Gastrocnemius medialis (tissue), 4 donors: ENCODE measurements at regions not wholly inside any gene's neighbourhood (a gene's known extent, or its start where the extent isn't known, plus 50 kb on each side); places are given as distances from the start of the nearest gene placed in this dataset.

Experiments
- ATAC-seq, 2 donors: fragments of 150-250 bp; one replicate each; pipeline ENCODE4 v1.9.1; 2016
- DNase-seq, 2 donors: peaks; one replicate each; pipeline ENCODE4 v3.0.0-alpha.2; 2019
- H3K27ac ChIP-seq, 4 donors: fragments of 200-600 bp; sonication (generic); 1 replicate in 1 of 4; 2 replicates in 3 of 4; pipeline ENCODE4 v1.5.1; 2016 to 2018; ENCODE audit warnings: mild to moderate bottlenecking in 2 of 4, moderate library complexity in 1 of 4
- H3K27me3 ChIP-seq, 3 donors: fragments of 200-600 bp; sonication (generic) in 2 of 3; 1 replicate in 1 of 3; 2 replicates in 2 of 3; pipeline versions ENCODE4 v1.5.1 to v1.6.0; 2016 to 2019; ENCODE audit warnings: mild to moderate bottlenecking in 1 of 3, moderate library complexity in 1 of 3
- H3K36me3 ChIP-seq, 2 donors: fragments of 200-600 bp; sonication (generic) in 1 of 2; one replicate each; pipeline ENCODE4 v1.5.1; 2017 to 2018
- H3K4me1 ChIP-seq, 2 donors: fragments of 200-600 bp; sonication (generic) in 1 of 2; one replicate each; pipeline ENCODE4 v1.5.1; 2016 to 2017; ENCODE audit warnings: mild to moderate bottlenecking in 2 of 2
- H3K4me3 ChIP-seq, 4 donors: fragments of 200-600 bp; sonication (generic) in 3 of 4; 1 replicate in 1 of 4; 2 replicates in 3 of 4; pipeline ENCODE4 v1.5.1; 2016 to 2019; ENCODE audit warnings: mild to moderate bottlenecking in 2 of 4
- H3K9me3 ChIP-seq, 3 donors: fragments of 200-600 bp; sonication (generic) in 2 of 3; 1 replicate in 1 of 3; 2 replicates in 2 of 3; pipeline ENCODE4 v1.5.1; 2016 to 2019
- POLR2A ChIP-seq, 2 donors: fragments of 450-650 bp; IDR thresholded peaks; one replicate each; pipeline ENCODE4 v1.6.1; 2017; ENCODE audit warnings: antibody characterized with exemption in 2 of 2, mild to moderate bottlenecking in 2 of 2, moderate library complexity in 2 of 2
- in situ Hi-C, 4 donors: fragments of 200-750 bp; cut with MboI; loops; one replicate each; pipeline versions ENCODE4 v1.15.0 to v1.8.0; 2017; ENCODE audit warnings: low sequenced_read_pairs in 4 of 4
- intact Hi-C: fragments of 100-400 bp; cut with DNase I; formaldehyde crosslinking; loops from one replicate; pipeline ENCODE4 v1.15.1; 2023; ENCODE audit warnings: low total_unique reads
- TF ChIP-seq, protein P1 (sequence below), 5 experiments: fragments of 450-650 bp in 3 of 5; fragments of 200-600 bp in 2 of 5; sonication (generic) in 2 of 5; IDR thresholded peaks in 4 of 5; conservative IDR thresholded peaks in 1 of 5; 1 replicate in 4 of 5; 2 replicates in 1 of 5; pipeline ENCODE4 v1.5.1; 2016 to 2019; ENCODE audit warnings: antibody characterized with exemption in 5 of 5, mild to moderate bottlenecking in 3 of 5, moderate library complexity in 3 of 5

DNA sequence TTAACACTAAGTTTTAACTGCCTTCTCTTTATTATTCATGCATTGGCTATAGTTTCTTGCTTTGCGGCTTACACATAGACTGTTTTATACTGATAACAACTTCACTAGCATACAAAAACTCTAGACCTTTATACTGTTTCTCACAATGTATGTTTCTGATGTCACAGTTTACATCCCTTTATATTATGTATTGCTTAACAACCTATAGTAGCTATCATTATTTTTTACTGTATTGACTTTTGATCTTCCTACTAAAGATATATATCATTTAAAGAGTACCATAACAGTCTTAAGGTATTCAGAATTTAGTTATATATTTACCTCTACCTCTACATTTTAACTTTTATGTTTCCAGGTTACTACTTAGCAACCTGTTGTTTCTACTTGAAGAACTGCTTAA is 543.3 kb upstream of the ARGLU1 start:
- no peaks in the 10 kb centered on the region for H3K27me3 ChIP-seq
- H3K4me1 ChIP-seq: no peaks in the 10 kb centered on the region
- in situ Hi-C loops (no loop called here), intact Hi-C loops (no loop called here)
- DNase-seq (no peak), ATAC-seq (no peak)
- no peaks in the 10 kb centered on the region for H3K36me3 ChIP-seq
- no peak overlapping the region for H3K4me3 ChIP-seq
- no peaks in the 10 kb centered on the region for H3K9me3 ChIP-seq
- TF ChIP-seq POLR2A (IDR thresholded peaks at IDR 0.05): no peak
- TF ChIP-seq, protein P1, sequence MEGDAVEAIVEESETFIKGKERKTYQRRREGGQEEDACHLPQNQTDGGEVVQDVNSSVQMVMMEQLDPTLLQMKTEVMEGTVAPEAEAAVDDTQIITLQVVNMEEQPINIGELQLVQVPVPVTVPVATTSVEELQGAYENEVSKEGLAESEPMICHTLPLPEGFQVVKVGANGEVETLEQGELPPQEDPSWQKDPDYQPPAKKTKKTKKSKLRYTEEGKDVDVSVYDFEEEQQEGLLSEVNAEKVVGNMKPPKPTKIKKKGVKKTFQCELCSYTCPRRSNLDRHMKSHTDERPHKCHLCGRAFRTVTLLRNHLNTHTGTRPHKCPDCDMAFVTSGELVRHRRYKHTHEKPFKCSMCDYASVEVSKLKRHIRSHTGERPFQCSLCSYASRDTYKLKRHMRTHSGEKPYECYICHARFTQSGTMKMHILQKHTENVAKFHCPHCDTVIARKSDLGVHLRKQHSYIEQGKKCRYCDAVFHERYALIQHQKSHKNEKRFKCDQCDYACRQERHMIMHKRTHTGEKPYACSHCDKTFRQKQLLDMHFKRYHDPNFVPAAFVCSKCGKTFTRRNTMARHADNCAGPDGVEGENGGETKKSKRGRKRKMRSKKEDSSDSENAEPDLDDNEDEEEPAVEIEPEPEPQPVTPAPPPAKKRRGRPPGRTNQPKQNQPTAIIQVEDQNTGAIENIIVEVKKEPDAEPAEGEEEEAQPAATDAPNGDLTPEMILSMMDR (IDR thresholded peaks at IDR 0.05 in 4 of 5, conservative IDR thresholded peaks at IDR 0.05 in 1 of 5): no peak
- no peak overlapping the region for H3K27ac ChIP-seq

DNA sequence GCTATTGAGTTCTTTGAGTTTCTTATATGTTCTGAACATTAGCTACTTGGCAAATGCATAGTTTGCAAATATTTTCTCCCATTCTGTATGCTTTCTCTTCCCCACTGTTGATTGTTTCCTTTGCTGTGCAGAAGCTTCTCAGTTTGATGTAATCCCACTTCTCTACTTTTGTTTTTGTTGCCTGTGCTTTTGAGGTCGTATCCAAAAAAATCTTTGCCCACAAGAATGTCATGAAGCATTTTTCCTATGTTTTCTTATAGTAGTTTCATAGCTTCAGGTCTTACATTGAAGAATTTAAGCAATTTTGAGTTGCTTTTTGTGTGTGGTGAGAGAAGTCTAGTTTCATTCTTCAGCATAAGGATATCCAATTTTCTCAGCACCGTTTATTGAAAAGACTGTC is 536.7 kb upstream of the ARGLU1 start:
- ATAC-seq: no peak
- Histone ChIP-seq H3K9me3 (no peaks in the 10 kb centered on the region), H3K27me3 (no peaks in the 10 kb centered on the region), H3K4me3 (no peak overlapping the region), H3K4me1 (no peaks in the 10 kb centered on the region), H3K36me3 (no peaks in the 10 kb centered on the region), H3K27ac (no peak overlapping the region)
- intact Hi-C loops (no loop called here), in situ Hi-C loops (no loop called here)
- TF ChIP-seq POLR2A (IDR thresholded peaks at IDR 0.05): no peak
- TF ChIP-seq, protein P1 (IDR thresholded peaks at IDR 0.05 in 4 of 5, conservative IDR thresholded peaks at IDR 0.05 in 1 of 5): no peak
- no peak for DNase-seq

DNA sequence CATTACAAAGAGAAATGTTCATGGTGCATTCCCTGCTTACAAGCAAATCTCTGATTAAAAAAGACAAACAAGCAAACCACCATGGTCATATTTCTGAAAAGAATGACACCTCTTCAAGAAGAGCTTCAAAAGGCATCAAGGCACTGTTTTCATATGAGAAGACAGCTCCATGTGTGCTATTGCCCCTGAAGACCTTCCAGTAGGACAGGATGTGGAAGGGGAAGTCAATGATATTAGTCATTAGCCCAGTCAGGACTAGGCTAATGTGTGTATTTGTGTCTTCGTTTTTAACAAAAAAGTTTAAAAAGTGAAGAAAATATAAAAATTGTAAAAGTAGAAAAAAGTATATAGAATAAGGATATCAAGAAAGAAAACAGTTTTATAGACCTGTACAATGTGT is 534.7 kb upstream of the ARGLU1 start:
- ATAC-seq (no peak), DNase-seq (no peak)
- intact Hi-C loops: no loop called here
- no peak for TF ChIP-seq POLR2A (IDR thresholded peaks at IDR 0.05)
- H3K9me3 ChIP-seq: no peaks in the 10 kb centered on the region
- H3K4me3 ChIP-seq: no peak overlapping the region
- H3K27me3 ChIP-seq: no peaks in the 10 kb centered on the region
- in situ Hi-C loops: no loop called here
- H3K27ac ChIP-seq: no peak overlapping the region
- no peaks in the 10 kb centered on the region for H3K36me3 ChIP-seq
- H3K4me1 ChIP-seq: no peaks in the 10 kb centered on the region

DNA sequence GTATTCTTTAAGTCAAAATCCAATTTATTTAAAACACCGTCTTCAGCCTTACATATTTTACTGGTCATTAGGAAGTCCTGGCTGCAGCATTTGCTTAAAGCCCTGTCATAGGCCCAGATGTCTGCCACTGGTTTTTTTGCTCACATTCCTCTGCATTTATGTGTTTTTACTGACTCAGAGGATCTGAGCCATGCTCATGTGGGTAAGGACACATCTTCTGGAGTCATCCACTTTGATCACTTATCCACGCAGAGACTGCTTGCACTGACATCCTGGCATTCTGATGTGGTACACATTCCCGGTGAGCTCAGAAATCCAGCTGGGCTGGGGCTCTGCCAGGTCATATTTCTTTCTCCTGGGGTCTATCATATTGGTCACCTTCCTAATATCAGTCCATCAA is 531.7 kb upstream of the ARGLU1 start:
- in situ Hi-C loops: no loop called here
- intact Hi-C loops: no loop called here
- Histone ChIP-seq H3K9me3 (no peaks in the 10 kb centered on the region), H3K4me3 (no peak overlapping the region), H3K27me3 (no peaks in the 10 kb centered on the region), H3K36me3 (no peaks in the 10 kb centered on the region), H3K27ac (no peak overlapping the region), H3K4me1 (no peaks in the 10 kb centered on the region)
- DNase-seq (no peak), ATAC-seq (no peak)
- TF ChIP-seq, protein P1 (IDR thresholded peaks at IDR 0.05 in 4 of 5, conservative IDR thresholded peaks at IDR 0.05 in 1 of 5): no peak
- TF ChIP-seq POLR2A (IDR thresholded peaks at IDR 0.05): no peak

DNA sequence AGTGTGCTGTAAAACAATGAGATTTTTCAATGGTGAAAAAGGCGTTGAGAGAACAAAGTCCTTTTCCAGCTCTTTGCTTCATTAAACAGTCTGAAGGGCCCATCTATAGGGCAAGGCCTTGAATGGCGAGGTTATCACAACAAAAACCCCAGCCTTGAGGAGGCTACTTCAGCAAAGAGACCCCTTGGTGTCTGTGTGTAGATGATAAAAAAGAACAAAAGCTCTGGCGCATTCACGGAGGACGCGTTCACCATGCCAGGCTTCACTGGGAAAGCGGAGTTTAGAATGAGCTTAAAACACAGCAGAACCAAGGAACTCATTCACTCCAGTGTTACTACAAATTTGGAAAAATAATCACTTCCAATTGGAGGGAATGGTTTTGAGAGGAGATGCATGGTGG is 530.0 kb upstream of the ARGLU1 start:
- H3K27ac ChIP-seq: no peak overlapping the region
- intact Hi-C loops: no loop called here
- TF ChIP-seq POLR2A (IDR thresholded peaks at IDR 0.05): no peak
- TF ChIP-seq, protein P1 (IDR thresholded peaks at IDR 0.05 in 4 of 5, conservative IDR thresholded peaks at IDR 0.05 in 1 of 5): no peak
- H3K36me3 ChIP-seq: no peaks in the 10 kb centered on the region
- no peaks in the 10 kb centered on the region for H3K9me3 ChIP-seq
- in situ Hi-C loops: no loop called here
- DNase-seq (no peak), ATAC-seq (no peak)
- no peaks in the 10 kb centered on the region for H3K27me3 ChIP-seq
- no peak overlapping the region for H3K4me3 ChIP-seq
- H3K4me1 ChIP-seq: no peaks in the 10 kb centered on the region
